Keratinocyte (primary cell): ENCODE measurements at regions not wholly inside any gene's neighbourhood (a gene's known extent, or its start where the extent isn't known, plus 50 kb on each side); places are given as distances from the start of the nearest gene placed in this dataset.

Experiments
- DNase-seq: peaks from one replicate; pipeline ENCODE4 v3.0.0-alpha.2; 2011; ENCODE audit warnings: low read depth, missing footprints, low spot score
- FAIRE-seq: peaks from 2 replicates; lab custom pipeline; 2011; peaks lifted over from hg19 to GRCh38; lab: Jason Lieb, UNC
- H2AFZ ChIP-seq: 2 replicates; pipeline ENCODE4 v1.6.0; 2012; ENCODE audit warnings: low read length, control low read depth, inconsistent platforms; ENCODE audit not compliant: control insufficient read depth
- H3K27ac ChIP-seq: 2 replicates; pipeline ENCODE4 v1.5.1; 2011; ENCODE audit warnings: low read length; ENCODE audit not compliant: control insufficient read depth, insufficient read depth
- H3K27me3 ChIP-seq: 3 replicates; pipeline ENCODE4 v1.6.0; 2011; ENCODE audit warnings: low read length; ENCODE audit not compliant: control insufficient read depth, insufficient read depth; ENCODE audit errors: extremely low read depth
- H3K36me3 ChIP-seq, 2 experiments: 2 replicates in 1 of 2; 3 replicates in 1 of 2; pipeline ENCODE4 v1.5.1; 2011; ENCODE audit warnings: low read length in 2 of 2, mild to moderate bottlenecking in 1 of 2; ENCODE audit not compliant: control insufficient read depth in 2 of 2, insufficient read depth in 2 of 2; ENCODE audit errors: extremely low read depth in 1 of 2
- H3K4me1 ChIP-seq: 3 replicates; pipeline ENCODE4 v1.5.1; 2011; ENCODE audit warnings: low read length; ENCODE audit not compliant: control insufficient read depth, insufficient read depth; ENCODE audit errors: extremely low read depth
- H3K4me2 ChIP-seq: 3 replicates; pipeline ENCODE4 v1.6.0; 2011; ENCODE audit warnings: low read depth, low read length; ENCODE audit not compliant: control insufficient read depth, insufficient read depth; ENCODE audit errors: extremely low read depth
- H3K4me3 ChIP-seq, 3 experiments: fragments of 200-600 bp in 1 of 3; sonication (generic) in 1 of 3; 2 replicates in 2 of 3; 3 replicates in 1 of 3; pipeline ENCODE4 v1.5.1; 2011 to 2016; ENCODE audit warnings: low read length in 3 of 3, mild to moderate bottlenecking in 3 of 3, control low read depth in 2 of 3, inconsistent platforms in 1 of 3, low read depth in 1 of 3, mixed read lengths in 1 of 3, mixed run types in 1 of 3, moderate library complexity in 1 of 3; ENCODE audit not compliant: control insufficient read depth in 2 of 3, insufficient read depth in 2 of 3; ENCODE audit errors: extremely low read depth in 1 of 3
- H3K79me2 ChIP-seq: 2 replicates; pipeline ENCODE4 v1.6.0; 2012; ENCODE audit warnings: low read length; ENCODE audit not compliant: control insufficient read depth, insufficient read depth
- H3K9ac ChIP-seq: 3 replicates; pipeline ENCODE4 v1.6.0; 2011; ENCODE audit warnings: low read length; ENCODE audit not compliant: control insufficient read depth, insufficient read depth; ENCODE audit errors: extremely low read depth
- H3K9me1 ChIP-seq: 3 replicates; pipeline ENCODE4 v1.6.0; 2011; ENCODE audit warnings: low read length; ENCODE audit not compliant: control insufficient read depth, insufficient read depth; ENCODE audit errors: extremely low read depth
- H3K9me3 ChIP-seq: 2 replicates; pipeline ENCODE4 v1.5.1; 2012; ENCODE audit warnings: low read depth, low read length; ENCODE audit not compliant: control insufficient read depth
- H4K20me1 ChIP-seq: 3 replicates; pipeline ENCODE4 v1.6.0; 2011; ENCODE audit warnings: low read length; ENCODE audit not compliant: control insufficient read depth, insufficient read depth; ENCODE audit errors: extremely low read depth
- CTCF ChIP-seq, 3 experiments: IDR thresholded peaks in 1 of 3; conservative IDR thresholded peaks in 1 of 3; optimal IDR thresholded peaks in 1 of 3; 2 replicates in 2 of 3; 3 replicates in 1 of 3; pipeline versions ENCODE3 to v1.5.1; 2011; ENCODE audit warnings: low read length in 3 of 3, mild to moderate bottlenecking in 3 of 3, moderate library complexity in 2 of 3, control low read depth in 1 of 3, inconsistent platforms in 1 of 3; ENCODE audit not compliant: insufficient read depth in 2 of 3; ENCODE audit errors: extremely low read depth in 1 of 3
- EZH2 ChIP-seq: IDR thresholded peaks from one replicate; pipeline ENCODE4 v1.6.1; 2012; ENCODE audit warnings: inconsistent platforms, mild to moderate bottlenecking, low read length, moderate library complexity
- dilution Hi-C: fragments of 300-500 bp; cut with MboI; formaldehyde crosslinking; loops from one replicate; pipeline ENCODE4 v1.7.0; 2020; ENCODE audit warnings: low sequenced_read_pairs; ENCODE audit not compliant: extremely low pct_ligation_motif_present

GRCh38 chr6:144896871-144897270, 611.7 kb downstream of the UTRN start:
- no peak for DNase-seq
- peaks cover 7% of the 10 kb centered on the region for H3K4me1 ChIP-seq
- H3K9ac ChIP-seq = no peak overlapping the region
- H3K27me3 ChIP-seq = no peaks in the 10 kb centered on the region
- H3K27ac ChIP-seq = no peak overlapping the region
- H3K9me1 ChIP-seq = no peaks in the 10 kb centered on the region
- TF ChIP-seq EZH2 (no peak), CTCF (optimal IDR thresholded peaks at IDR 0.05 in 1 of 3, IDR thresholded peaks at IDR 0.05 in 1 of 3, conservative IDR thresholded peaks at IDR 0.05 in 1 of 3; ENCODE audit: extremely low read depth in 1 of 3, insufficient read depth in 2 of 3, low read length in 3 of 3) (no peak)
- H3K4me3 ChIP-seq = no peak overlapping the region
- no peak overlapping the region for H3K4me2 ChIP-seq
- H2AFZ ChIP-seq = no peak overlapping the region
- no peaks in the 10 kb centered on the region for H4K20me1 ChIP-seq
- dilution Hi-C loops = no loop called here
- FAIRE-seq = no peak
- no peaks in the 10 kb centered on the region for H3K9me3 ChIP-seq
- no peaks in the 10 kb centered on the region for H3K36me3 ChIP-seq
- no peaks in the 10 kb centered on the region for H3K79me2 ChIP-seq

- Histone ChIP-seq H3K9me3 (no peaks in the 10 kb centered on the region), H3K36me3 (no peaks in the 10 kb centered on the region), H4K20me1 (no peaks in the 10 kb centered on the region), H3K4me3 (no peak overlapping the region), H2AFZ (peak overlapping the region; percentile 25), H3K27me3 (no peaks in the 10 kb centered on the region), H3K27ac (peak overlapping the region; percentile 8), H3K4me2 (no peak overlapping the region), H3K79me2 (no peaks in the 10 kb centered on the region), H3K9me1 (no peaks in the 10 kb centered on the region), H3K4me1 (peaks cover 7% of the 10 kb centered on the region), H3K9ac (no peak overlapping the region)
- dilution Hi-C loops = no loop called here
- TF ChIP-seq CTCF (optimal IDR thresholded peaks at IDR 0.05 in 1 of 3, IDR thresholded peaks at IDR 0.05 in 1 of 3, conservative IDR thresholded peaks at IDR 0.05 in 1 of 3; ENCODE audit: extremely low read depth in 1 of 3, insufficient read depth in 2 of 3, low read length in 3 of 3) (no peak), EZH2 (no peak)
- FAIRE-seq = peak; percentile 68
- peak; percentile 13 for DNase-seq
These were observed 612.3 kb downstream of the UTRN start for GRCh38 chr6:144897441-144897921.
